ENCODE measurements at regions not wholly inside any gene's neighbourhood (a gene's known extent, or its start where the extent isn't known, plus 50 kb on each side); places are given as distances from the start of the nearest gene placed in this dataset.

GRCh38 chrX:140164391-140164790 lies 199.1 kb upstream of the CXorf66 start:
- no peak for TF ChIP-seq CTCF (IDR thresholded peaks at IDR 0.05; ENCODE audit: low read depth, low read length, missing control alignments)
- no peak overlapping the region for H3K4me3 ChIP-seq (ENCODE audit: low read depth, low read length)
- DNase-seq (ENCODE audit: low read depth) = no peak

- TF ChIP-seq CTCF (IDR thresholded peaks at IDR 0.05; ENCODE audit: low read depth, low read length, missing control alignments) = no peak
- H3K4me3 ChIP-seq (ENCODE audit: low read depth, low read length) = no peak overlapping the region
- DNase-seq (ENCODE audit: low read depth) = no peak
Measured at GRCh38 chrX:140163371-140164159, 198.2 kb upstream of the CXorf66 start.

GRCh38 chrX:140157611-140158010 lies 192.3 kb upstream of the CXorf66 start:
- no peak for TF ChIP-seq CTCF (IDR thresholded peaks at IDR 0.05; ENCODE audit: low read depth, low read length, missing control alignments)

GRCh38 chrX:140157143-140157542 lies 191.8 kb upstream of the CXorf66 start:
- DNase-seq (ENCODE audit: low read depth) = no peak
- no peak for TF ChIP-seq CTCF (IDR thresholded peaks at IDR 0.05; ENCODE audit: low read depth, low read length, missing control alignments)
- H3K4me3 ChIP-seq (ENCODE audit: low read depth, low read length) = no peak overlapping the region

More at GRCh38 chrX:140157611-140158010, 192.3 kb upstream of the CXorf66 start:
- DNase-seq (ENCODE audit: low read depth) = no peak
- no peak overlapping the region for H3K4me3 ChIP-seq (ENCODE audit: low read depth, low read length)

GRCh38 chrX:140151316-140151715 lies 186.0 kb upstream of the CXorf66 start:
- TF ChIP-seq CTCF (IDR thresholded peaks at IDR 0.05; ENCODE audit: low read depth, low read length, missing control alignments) = no peak
- H3K4me3 ChIP-seq (ENCODE audit: low read depth, low read length) = no peak overlapping the region
- no peak for DNase-seq (ENCODE audit: low read depth)

GRCh38 chrX:140149761-140150160 lies 184.4 kb upstream of the CXorf66 start:
- no peak overlapping the region for H3K4me3 ChIP-seq (ENCODE audit: low read depth, low read length)
- no peak for TF ChIP-seq CTCF (IDR thresholded peaks at IDR 0.05; ENCODE audit: low read depth, low read length, missing control alignments)
- no peak for DNase-seq (ENCODE audit: low read depth)
